Activated naive CD4-positive, alpha-beta T cell treated with Interleukin-2 at 50 U/mL for 16 hours (primary cell): ENCODE measurements at regions not wholly inside any gene's neighbourhood (a gene's known extent, or its start where the extent isn't known, plus 50 kb on each side); places are given as distances from the start of the nearest gene placed in this dataset.
A peak's percentile ranks its signal among the peaks of the same experiment; 100 is the strongest.
"Not testable (repeated sequence)": the region's sequence is repeated elsewhere in the genome, so short reads cannot be mapped to it uniquely, and the experiment has no call there.

Experiments used
- DNase-seq: peaks from one replicate; pipeline ENCODE4 v3.0.0-alpha.2; 2020

GRCh38 chr15:20345401-20345958 is 196.1 kb downstream of the GOLGA6L6 start:
- DNase-seq = no peak

GRCh38 chr15:20344601-20345400 is 196.8 kb downstream of the GOLGA6L6 start:
- DNase-seq = no peak

- peak; percentile 7 for DNase-seq
Observed at GRCh38 chr15:20343395-20344211, 198.0 kb downstream of the GOLGA6L6 start.

- DNase-seq = not testable (repeated sequence)
Observed at GRCh38 chr15:20342601-20343394, 198.8 kb downstream of the GOLGA6L6 start.

- DNase-seq = peak; percentile 51
Observed at GRCh38 chr15:20341901-20342600, 199.5 kb downstream of the GOLGA6L6 start.

DNA sequence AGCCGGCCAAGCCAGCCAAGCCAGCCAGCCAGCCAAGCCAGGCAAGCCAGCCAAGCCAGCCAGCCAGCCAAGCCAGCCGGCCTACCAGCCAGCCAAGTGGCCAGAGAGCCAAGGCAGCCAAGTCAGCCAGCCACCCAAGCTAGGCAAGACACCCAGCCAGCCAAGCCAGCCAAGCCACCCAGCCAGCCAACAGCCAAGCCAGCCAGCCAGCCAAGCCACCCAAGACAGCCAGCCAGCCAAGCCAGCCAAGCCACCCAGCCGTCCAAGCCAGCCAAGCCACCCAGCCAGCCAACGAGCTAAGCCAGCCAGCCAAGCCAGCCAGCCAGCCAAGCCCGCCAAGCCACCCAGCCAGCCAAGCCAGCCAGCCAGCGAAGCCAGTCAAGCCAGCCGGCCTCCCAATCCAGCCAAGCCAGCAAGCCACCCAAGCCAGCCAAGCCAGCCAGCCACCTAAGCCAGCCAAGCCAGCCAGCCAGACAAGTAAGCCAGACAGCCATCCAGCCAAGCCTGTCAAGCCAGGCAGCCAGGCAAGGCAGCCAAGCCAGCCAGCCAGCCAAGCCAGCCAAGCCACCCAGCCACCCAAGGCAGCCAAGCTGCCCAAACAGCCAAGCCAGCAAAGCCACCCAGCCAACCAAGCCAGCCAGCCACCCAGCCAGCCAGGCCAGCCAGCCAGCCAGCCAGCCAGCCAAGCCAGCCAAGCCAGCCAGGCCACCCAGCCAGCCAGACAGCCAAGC is 200.5 kb downstream of the GOLGA6L6 start:
- DNase-seq = peak; percentile 49

GRCh38 chr15:20340331-20340811 is 201.2 kb downstream of the GOLGA6L6 start:
- DNase-seq = peak; percentile 39

DNA sequence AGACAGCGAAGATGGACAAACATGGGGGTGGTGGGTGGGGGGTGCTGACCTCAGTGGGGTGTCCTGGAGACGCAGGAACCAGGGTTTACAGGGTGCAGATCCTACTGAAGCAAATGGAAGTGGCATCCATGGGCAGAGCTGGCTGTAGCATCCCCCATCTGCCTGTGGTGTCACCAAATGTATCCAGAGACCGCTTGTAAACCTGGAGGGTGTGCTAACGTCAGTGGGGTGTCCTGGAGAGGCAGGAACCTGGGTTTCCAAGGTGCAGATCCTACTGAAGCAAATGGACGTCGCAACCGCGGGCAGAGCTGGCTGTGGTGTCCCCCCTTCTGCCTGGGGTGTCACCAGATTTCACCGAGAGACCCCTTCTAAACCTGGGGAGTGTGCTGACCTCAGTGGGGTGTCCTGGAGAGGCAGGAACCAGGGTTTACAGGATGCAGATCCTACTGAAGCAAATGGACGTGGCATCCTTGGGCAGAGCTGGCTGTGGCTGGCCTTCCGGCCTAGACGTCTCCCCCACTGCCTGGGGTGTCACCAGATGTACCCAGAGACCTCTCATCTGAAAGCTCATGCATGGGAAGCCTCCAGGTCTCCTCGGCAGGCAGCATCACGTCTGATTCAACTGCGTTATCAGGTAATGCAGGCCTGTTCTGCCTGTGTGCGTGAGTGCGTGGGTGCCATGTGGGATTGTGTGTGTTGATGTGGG is 202.4 kb downstream of the GOLGA6L6 start:
- not testable (repeated sequence) for DNase-seq

DNA sequence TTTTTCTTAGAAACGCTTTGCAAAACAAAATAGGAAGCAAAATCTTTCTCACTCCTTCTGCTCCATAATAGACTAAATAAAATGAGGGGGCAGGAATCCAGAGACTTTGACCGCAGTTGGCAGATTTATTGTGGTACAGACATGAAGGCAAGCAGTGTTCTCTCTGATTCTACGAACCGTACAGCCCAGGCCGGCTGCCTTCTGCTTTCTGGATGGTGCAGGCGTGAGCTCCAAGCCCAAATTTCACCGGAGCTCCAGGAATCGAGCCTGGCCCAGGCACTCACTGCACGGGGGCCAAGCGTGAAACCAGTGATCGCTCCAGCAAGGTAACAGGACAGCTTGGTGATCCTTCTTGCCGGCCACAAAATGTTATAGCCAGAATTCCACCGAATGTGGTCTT is 202.9 kb downstream of the GOLGA6L6 start:
- not testable (repeated sequence) for DNase-seq

GRCh38 chr15:20337238-20337637 is 204.4 kb downstream of the GOLGA6L6 start:
- not testable (repeated sequence) for DNase-seq

GRCh38 chr15:20334451-20334850 is 207.1 kb downstream of the GOLGA6L6 start:
- not testable (repeated sequence) for DNase-seq

- not testable (repeated sequence) for DNase-seq
Observed at GRCh38 chr15:20325751-20326150, 215.8 kb downstream of the GOLGA6L6 start.

DNA sequence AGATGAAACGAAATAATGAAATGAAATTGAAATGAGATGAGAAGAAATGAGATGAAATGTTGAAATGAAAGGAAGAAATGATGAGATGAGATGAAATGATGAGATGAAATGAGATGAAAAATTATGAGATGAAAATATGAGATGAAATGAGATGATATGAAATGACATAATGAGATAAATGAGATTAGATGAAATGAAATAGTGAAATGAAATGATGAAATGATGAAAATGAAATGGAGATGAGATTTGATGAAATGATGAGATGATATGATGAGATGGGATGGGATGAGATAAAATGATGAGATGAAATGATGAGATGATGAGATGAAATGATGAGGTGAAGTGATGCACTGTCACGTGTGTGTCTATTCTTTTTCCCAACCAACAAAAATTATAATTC is 224.5 kb downstream of the GOLGA6L6 start:
- DNase-seq = not testable (repeated sequence)

DNA sequence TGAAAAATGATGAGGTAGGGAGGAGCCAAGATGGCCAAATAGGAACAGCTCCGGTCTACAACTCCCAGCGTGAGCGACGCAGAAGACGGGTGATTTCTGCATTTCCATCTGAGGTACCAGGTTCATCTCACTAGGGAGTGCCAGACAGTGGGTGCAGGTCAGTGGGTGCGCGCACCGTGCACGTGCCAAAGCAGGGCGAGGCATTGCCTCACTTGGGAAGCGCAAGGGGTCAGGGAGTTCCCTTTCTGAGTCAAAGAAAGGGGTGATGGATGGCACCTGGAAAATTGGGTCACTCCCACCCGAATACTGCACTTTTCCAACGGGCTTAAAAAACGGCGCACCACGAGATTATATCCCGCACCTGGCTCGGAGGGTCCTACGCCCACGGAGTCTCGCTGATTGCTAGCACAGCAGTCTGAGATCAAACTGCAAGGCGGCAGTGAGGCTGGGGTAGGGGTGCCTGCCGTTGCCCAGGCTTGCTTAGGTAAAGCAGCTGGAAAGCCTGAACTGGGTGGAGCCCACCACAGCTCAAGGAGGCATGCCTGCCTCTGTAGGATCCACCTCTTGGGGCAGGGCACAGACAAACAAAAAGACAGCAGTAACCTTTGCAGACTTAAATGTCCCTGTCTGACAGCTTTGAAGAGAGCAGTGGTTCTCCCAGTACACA is 230.5 kb downstream of the GOLGA6L6 start:
- DNase-seq = not testable (repeated sequence)

GRCh38 chr15:20310603-20311002 is 231.0 kb downstream of the GOLGA6L6 start:
- DNase-seq = no peak

GRCh38 chr15:20309966-20310365 is 231.6 kb downstream of the GOLGA6L6 start:
- DNase-seq = not testable (repeated sequence)

- not testable (repeated sequence) for DNase-seq
Observed at GRCh38 chr15:20309395-20309794, 232.2 kb downstream of the GOLGA6L6 start.

GRCh38 chr15:20308027-20308690 is 233.4 kb downstream of the GOLGA6L6 start:
- not testable (repeated sequence) for DNase-seq

- not testable (repeated sequence) for DNase-seq
Observed at GRCh38 chr15:20307137-20307536, 234.5 kb downstream of the GOLGA6L6 start.
